SU-DHL-6 (cell line): ENCODE measurements at regions not wholly inside any gene's neighbourhood (a gene's known extent, or its start where the extent isn't known, plus 50 kb on each side); places are given as distances from the start of the nearest gene placed in this dataset.

Experiments used
- H2AFZ ChIP-seq: fragments of 200-600 bp; sonication (generic); 2 replicates; pipeline ENCODE4 v1.6.1; 2014; ENCODE audit warnings: low read depth, mild to moderate bottlenecking, moderate library complexity, mixed read lengths, antibody characterized with exemption, low read length; ENCODE audit not compliant: severe bottlenecking
- H3F3A ChIP-seq: fragments of 200-600 bp; shearing (Covaris generic); 2 replicates; pipeline ENCODE4 v1.6.0; 2016; ENCODE audit warnings: antibody characterized with exemption, mild to moderate bottlenecking; ENCODE audit not compliant: insufficient read depth
- H3K27ac ChIP-seq: fragments of 200-600 bp; sonication (generic); 2 replicates; pipeline ENCODE4 v1.5.1; 2016; ENCODE audit warnings: low read depth, mild to moderate bottlenecking, low read length, moderate library complexity, mixed read lengths
- H3K27me3 ChIP-seq: fragments of 200-600 bp; sonication (generic), shearing (Covaris generic); 2 replicates; pipeline ENCODE4 v1.6.0; 2014; ENCODE audit warnings: mild to moderate bottlenecking, low read length
- H3K36me3 ChIP-seq: fragments of 200-600 bp; sonication (generic); 2 replicates; pipeline ENCODE4 v1.6.1; 2014; ENCODE audit warnings: mild to moderate bottlenecking, low read length, mixed read lengths
- H3K4me2 ChIP-seq: fragments of 300-600, 200-600 bp; shearing (Covaris generic), sonication (generic); 2 replicates; pipeline ENCODE4 v1.6.0; 2014; ENCODE audit warnings: low read length, low read depth, mild to moderate bottlenecking; ENCODE audit not compliant: poor library complexity, severe bottlenecking
- H3K4me3 ChIP-seq: fragments of 200-600 bp; sonication (generic); 2 replicates; pipeline ENCODE4 v1.5.1; 2014; ENCODE audit warnings: antibody characterized with exemption, low read length, mild to moderate bottlenecking, mixed read lengths; ENCODE audit not compliant: insufficient read depth, poor library complexity, severe bottlenecking
- H3K79me2 ChIP-seq: fragments of 200-600 bp; sonication (generic); 2 replicates; pipeline ENCODE4 v1.6.1; 2014; ENCODE audit warnings: mild to moderate bottlenecking, low read length, moderate library complexity; ENCODE audit not compliant: insufficient read depth
- H3K9ac ChIP-seq: fragments of 200-600 bp; sonication (generic); 2 replicates; pipeline ENCODE4 v1.7.0; 2014; ENCODE audit warnings: mild to moderate bottlenecking, low read length
- H3K9me2 ChIP-seq: fragments of 200-600 bp; sonication (generic); replicated peaks from 2 replicates; pipeline ENCODE4 v1.6.1; 2014; ENCODE audit warnings: low read length; ENCODE audit not compliant: insufficient read depth
- H3K9me3 ChIP-seq: fragments of 200-600 bp; sonication (generic); 2 replicates; pipeline ENCODE4 v1.6.1; 2014; ENCODE audit warnings: low read length, mixed read lengths; ENCODE audit not compliant: insufficient read depth
- H4K20me1 ChIP-seq: fragments of 200-600 bp; sonication (generic); 2 replicates; pipeline ENCODE4 v1.6.1; 2014; ENCODE audit warnings: low read depth, mild to moderate bottlenecking, antibody characterized with exemption, low read length, moderate library complexity, mixed read lengths
- EZH2phosphoT487 ChIP-seq: fragments of 200-600 bp; sonication (generic), shearing (Covaris generic); conservative IDR thresholded peaks from 2 replicates; pipeline ENCODE4 v1.6.1; 2018; ENCODE audit warnings: mild to moderate bottlenecking, antibody characterized with exemption, low read length, moderate library complexity, mixed read lengths
- TF ChIP-seq, protein P1 (sequence below): fragments of 200-600 bp; sonication (generic); IDR thresholded peaks from one replicate; pipeline ENCODE4 v1.5.1; 2017; ENCODE audit warnings: antibody characterized with exemption, mild to moderate bottlenecking, low read length, moderate library complexity; ENCODE audit not compliant: insufficient read depth, poor library complexity, severe bottlenecking

- Histone ChIP-seq H3K79me2 (no peaks in the 10 kb centered on the region), H3K4me3 (no peak overlapping the region), H3F3A (no peaks in the 10 kb centered on the region), H3K27ac (no peak overlapping the region), H3K4me2 (no peak overlapping the region), H3K36me3 (no peaks in the 10 kb centered on the region), H3K9ac (no peak overlapping the region), H3K27me3 (no peaks in the 10 kb centered on the region), H3K9me2 (no peaks in the 10 kb centered on the region), H3K9me3 (no peaks in the 10 kb centered on the region), H2AFZ (no peak overlapping the region), H4K20me1 (no peaks in the 10 kb centered on the region)
- TF ChIP-seq EZH2phosphoT487, result no peak
- TF ChIP-seq, protein P1, sequence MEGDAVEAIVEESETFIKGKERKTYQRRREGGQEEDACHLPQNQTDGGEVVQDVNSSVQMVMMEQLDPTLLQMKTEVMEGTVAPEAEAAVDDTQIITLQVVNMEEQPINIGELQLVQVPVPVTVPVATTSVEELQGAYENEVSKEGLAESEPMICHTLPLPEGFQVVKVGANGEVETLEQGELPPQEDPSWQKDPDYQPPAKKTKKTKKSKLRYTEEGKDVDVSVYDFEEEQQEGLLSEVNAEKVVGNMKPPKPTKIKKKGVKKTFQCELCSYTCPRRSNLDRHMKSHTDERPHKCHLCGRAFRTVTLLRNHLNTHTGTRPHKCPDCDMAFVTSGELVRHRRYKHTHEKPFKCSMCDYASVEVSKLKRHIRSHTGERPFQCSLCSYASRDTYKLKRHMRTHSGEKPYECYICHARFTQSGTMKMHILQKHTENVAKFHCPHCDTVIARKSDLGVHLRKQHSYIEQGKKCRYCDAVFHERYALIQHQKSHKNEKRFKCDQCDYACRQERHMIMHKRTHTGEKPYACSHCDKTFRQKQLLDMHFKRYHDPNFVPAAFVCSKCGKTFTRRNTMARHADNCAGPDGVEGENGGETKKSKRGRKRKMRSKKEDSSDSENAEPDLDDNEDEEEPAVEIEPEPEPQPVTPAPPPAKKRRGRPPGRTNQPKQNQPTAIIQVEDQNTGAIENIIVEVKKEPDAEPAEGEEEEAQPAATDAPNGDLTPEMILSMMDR, result no peak
Measured at GRCh38 chr7:60706-61105, 131.7 kb upstream of the FAM20C start.

DNA sequence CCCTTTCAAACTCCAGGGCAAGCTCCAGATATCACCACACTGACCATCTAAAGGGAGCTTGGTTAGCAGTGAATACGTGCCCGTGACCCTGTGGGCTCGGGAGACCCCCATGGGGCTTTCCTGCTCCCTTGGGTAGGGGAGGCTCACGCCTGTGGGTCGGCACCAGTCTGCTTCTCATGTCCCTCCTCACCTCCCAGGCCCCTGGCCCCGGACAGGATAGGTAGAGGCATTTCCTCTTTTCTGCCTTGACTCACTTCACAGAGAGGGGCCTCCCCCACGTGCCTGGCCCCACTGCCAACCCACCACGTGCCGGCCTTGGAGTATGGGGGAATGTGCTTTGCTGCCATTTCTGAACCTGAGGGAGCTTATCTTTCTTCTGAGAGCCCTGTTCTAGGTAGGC is 131.3 kb upstream of the FAM20C start:
- no peak overlapping the region for H2AFZ ChIP-seq
- no peak overlapping the region for H3K4me2 ChIP-seq
- no peaks in the 10 kb centered on the region for H3K9me2 ChIP-seq
- H3K79me2 ChIP-seq, result no peaks in the 10 kb centered on the region
- H3K27me3 ChIP-seq, result no peaks in the 10 kb centered on the region
- H3K9me3 ChIP-seq, result no peaks in the 10 kb centered on the region
- no peaks in the 10 kb centered on the region for H4K20me1 ChIP-seq
- no peaks in the 10 kb centered on the region for H3F3A ChIP-seq
- no peak overlapping the region for H3K9ac ChIP-seq
- no peak overlapping the region for H3K27ac ChIP-seq
- TF ChIP-seq, protein P1, result no peak
- no peak for TF ChIP-seq EZH2phosphoT487
- no peaks in the 10 kb centered on the region for H3K36me3 ChIP-seq
- H3K4me3 ChIP-seq, result no peak overlapping the region

DNA sequence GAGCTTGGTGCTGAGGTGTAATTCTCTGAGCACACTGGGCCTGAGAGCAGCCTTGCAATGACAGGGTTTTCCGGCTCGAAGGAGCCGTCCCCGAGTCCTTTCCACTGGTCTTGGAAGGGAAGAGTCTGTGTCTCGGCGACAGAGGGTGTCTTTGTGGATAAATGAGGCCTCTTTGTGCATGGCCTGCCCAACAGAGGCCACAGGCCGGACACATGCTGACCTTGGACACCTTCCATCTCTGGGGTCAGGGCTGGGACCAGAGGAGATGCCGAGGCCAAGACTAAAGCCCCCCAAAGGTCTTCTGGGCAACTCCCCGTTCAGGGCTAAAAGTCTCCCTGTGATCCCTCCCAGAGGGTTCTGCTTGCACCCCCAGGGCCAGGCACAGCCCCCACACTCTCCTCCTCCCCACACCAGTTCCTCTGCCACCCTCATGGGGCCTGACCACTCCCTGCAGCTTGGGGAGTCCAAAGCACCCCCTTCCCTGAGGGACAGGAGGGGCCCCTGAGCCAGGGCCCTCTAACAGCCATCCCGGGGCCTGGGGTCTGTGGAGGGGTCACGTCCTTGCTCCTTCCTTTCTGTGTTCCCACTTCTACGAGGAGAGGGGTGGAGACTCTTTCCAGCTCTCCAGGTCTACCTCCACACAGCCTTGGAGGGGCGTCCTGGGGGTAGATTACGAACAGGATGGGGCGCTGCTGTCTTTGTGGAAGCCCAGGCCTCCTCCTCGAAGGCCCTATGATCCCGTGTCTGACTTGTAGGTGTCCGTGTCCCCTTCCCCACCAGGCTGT is 130.6 kb upstream of the FAM20C start:
- no peak overlapping the region for H3K4me3 ChIP-seq
- no peak overlapping the region for H2AFZ ChIP-seq
- H3F3A ChIP-seq, result no peaks in the 10 kb centered on the region
- no peaks in the 10 kb centered on the region for H3K9me2 ChIP-seq
- H3K36me3 ChIP-seq, result no peaks in the 10 kb centered on the region
- H3K4me2 ChIP-seq, result no peak overlapping the region
- no peaks in the 10 kb centered on the region for H3K27me3 ChIP-seq
- no peak overlapping the region for H3K9ac ChIP-seq
- TF ChIP-seq, protein P1, result no peak
- TF ChIP-seq EZH2phosphoT487, result no peak
- no peaks in the 10 kb centered on the region for H4K20me1 ChIP-seq
- no peak overlapping the region for H3K27ac ChIP-seq
- no peaks in the 10 kb centered on the region for H3K79me2 ChIP-seq
- no peaks in the 10 kb centered on the region for H3K9me3 ChIP-seq
